Transverse colon (tissue), 4 donors: ENCODE measurements at regions not wholly inside any gene's neighbourhood (a gene's known extent, or its start where the extent isn't known, plus 50 kb on each side); places are given as distances from the start of the nearest gene placed in this dataset.

ENCODE experiments used
- CTCF ChIP-seq, 5 experiments: fragments of 200-600 bp in 3 of 5; fragments of 450-650 bp in 2 of 5; sonication (generic) in 3 of 5; IDR thresholded peaks; 1 replicate in 2 of 5; 2 replicates in 3 of 5; pipeline ENCODE4 v1.5.1; 2016 to 2017; ENCODE audit warnings: antibody characterized with exemption in 5 of 5, inconsistent platforms in 3 of 5, mild to moderate bottlenecking in 2 of 5, moderate library complexity in 1 of 5
- POLR2A ChIP-seq: fragments of 450-650 bp; IDR thresholded peaks from one replicate; pipeline ENCODE4 v1.6.1; 2016; ENCODE audit warnings: antibody characterized with exemption, mild to moderate bottlenecking, moderate library complexity
- POLR2AphosphoS5 ChIP-seq, 3 donors: sonication (generic); formaldehyde crosslinking; IDR thresholded peaks; one replicate each; pipeline ENCODE4 v1.6.1; 2016; ENCODE audit warnings: antibody characterized with exemption in 3 of 3

GRCh38 chr9:87115785-87116184, 168.5 kb upstream of the GAS1 start:
- TF ChIP-seq CTCF (IDR thresholded peaks at IDR 0.05): no peak
- no peak for TF ChIP-seq POLR2AphosphoS5 (IDR thresholded peaks at IDR 0.05)
- no peak for TF ChIP-seq POLR2A
